HG03521 (cell line): ENCODE measurements at regions not wholly inside any gene's neighbourhood (a gene's known extent, or its start where the extent isn't known, plus 50 kb on each side); places are given as distances from the start of the nearest gene placed in this dataset.
"Not testable (repeated sequence)": the region's sequence is repeated elsewhere in the genome, so short reads cannot be mapped to it uniquely, and the experiment has no call there.

Experiments used
- ATAC-seq: cut with Tn5 transposase; IDR thresholded peaks from one replicate; pipeline ENCODE4 v1.9.1; 2021; ENCODE audit warnings: mild to moderate bottlenecking, moderate library complexity; ENCODE audit not compliant: unreplicated experiment

GRCh38 chr9:41273549-41274267 lies 84.6 kb upstream of the ZNG1F start:
- ATAC-seq, result peak; percentile 100

- ATAC-seq, result peak; percentile 24
Measured at GRCh38 chr9:41272879-41273548, 83.9 kb upstream of the ZNG1F start.

- not testable (repeated sequence) for ATAC-seq
Measured at GRCh38 chr9:41270992-41271391, 81.9 kb upstream of the ZNG1F start.

- not testable (repeated sequence) for ATAC-seq
Measured at GRCh38 chr9:41269471-41269870, 80.4 kb upstream of the ZNG1F start.

- ATAC-seq, result not testable (repeated sequence)
Measured at GRCh38 chr9:41269054-41269453, 79.9 kb upstream of the ZNG1F start.

GRCh38 chr9:41266602-41267001 lies 77.5 kb upstream of the ZNG1F start:
- ATAC-seq, result not testable (repeated sequence)

GRCh38 chr9:41266000-41266399 lies 76.9 kb upstream of the ZNG1F start:
- ATAC-seq, result not testable (repeated sequence)

- not testable (repeated sequence) for ATAC-seq
Measured at GRCh38 chr9:41251973-41252372, 62.9 kb upstream of the ZNG1F start.

- not testable (repeated sequence) for ATAC-seq
Measured at GRCh38 chr9:41251101-41251500, 62.0 kb upstream of the ZNG1F start.

- ATAC-seq, result not testable (repeated sequence)
Measured at GRCh38 chr9:41246702-41247101, 57.6 kb upstream of the ZNG1F start.
